Suprapubic skin (tissue), 4 donors: ENCODE measurements at regions not wholly inside any gene's neighbourhood (a gene's known extent, or its start where the extent isn't known, plus 50 kb on each side); places are given as distances from the start of the nearest gene placed in this dataset.

Source experiments
- POLR2A ChIP-seq, 2 donors: fragments of 450-650 bp; IDR thresholded peaks; one replicate each; pipeline ENCODE4 v1.6.1; 2017; ENCODE audit warnings: antibody characterized with exemption in 2 of 2, mild to moderate bottlenecking in 2 of 2, moderate library complexity in 2 of 2
- POLR2AphosphoS5 ChIP-seq, 3 donors: sonication (generic); formaldehyde crosslinking; IDR thresholded peaks; one replicate each; pipeline ENCODE4 v1.6.1; 2017; ENCODE audit warnings: antibody characterized with exemption in 3 of 3

GRCh38 chr2:139492131-139492680 is 712.0 kb upstream of the NXPH2 start:
- TF ChIP-seq POLR2A (IDR thresholded peaks at IDR 0.05) (no peak), POLR2AphosphoS5 (IDR thresholded peaks at IDR 0.05) (no peak)
